Lung (tissue), 11 donors: ENCODE measurements at regions not wholly inside any gene's neighbourhood (a gene's known extent, or its start where the extent isn't known, plus 50 kb on each side); places are given as distances from the start of the nearest gene placed in this dataset.

Experiments
- ATAC-seq: fragments of 200-7000 bp; cut with Tn5 transposase; one replicate; pipeline ENCODE4 v1.9.1; 2020; ENCODE audit warnings: moderate number of reproducible peaks; ENCODE audit not compliant: insufficient read depth, low FRiP score
- DNase-seq, 3 donors: peaks; one replicate each; pipeline ENCODE4 v3.0.0-alpha.2; 2013 to 2017
- H3K27ac ChIP-seq, 2 donors: one replicate each; pipeline ENCODE4 v1.5.1; 2013; ENCODE audit warnings: mild to moderate bottlenecking in 2 of 2, moderate library complexity in 2 of 2, control low read depth in 1 of 2, inconsistent platforms in 1 of 2, low read depth in 1 of 2, low read length in 1 of 2
- H3K27me3 ChIP-seq, 3 donors: one replicate each; pipeline ENCODE4 v1.5.1; 2013; ENCODE audit warnings: low read length in 2 of 3; ENCODE audit not compliant: control insufficient read depth in 3 of 3, insufficient read depth in 3 of 3
- H3K36me3 ChIP-seq, 4 donors: one replicate each; pipeline ENCODE4 v1.5.1; 2013; ENCODE audit warnings: low read length in 4 of 4, mild to moderate bottlenecking in 1 of 4, moderate library complexity in 1 of 4; ENCODE audit not compliant: control insufficient read depth in 4 of 4, insufficient read depth in 4 of 4
- H3K4me1 ChIP-seq, 5 donors: one replicate each; pipeline ENCODE4 v1.5.1; 2013; ENCODE audit warnings: low read length in 5 of 5, mild to moderate bottlenecking in 2 of 5, moderate library complexity in 1 of 5; ENCODE audit not compliant: control insufficient read depth in 5 of 5, insufficient read depth in 5 of 5
- H3K4me3 ChIP-seq: one replicate; pipeline ENCODE4 v1.5.1; 2013; ENCODE audit warnings: mild to moderate bottlenecking, control low read depth, moderate library complexity
- H3K9ac ChIP-seq, 2 donors: one replicate each; pipeline ENCODE4 v1.5.1; 2013; ENCODE audit warnings: low read length in 2 of 2, control low read depth in 1 of 2; ENCODE audit not compliant: insufficient read depth in 1 of 2
- H3K9me3 ChIP-seq, 4 donors: one replicate each; pipeline ENCODE4 v1.5.1; 2013; ENCODE audit warnings: low read length in 3 of 4, mild to moderate bottlenecking in 1 of 4, moderate library complexity in 1 of 4; ENCODE audit not compliant: control insufficient read depth in 4 of 4, insufficient read depth in 3 of 4
- CTCF ChIP-seq: IDR thresholded peaks from 2 replicates; pipeline ENCODE4 v1.5.1; 2012; ENCODE audit warnings: mild to moderate bottlenecking; ENCODE audit errors: control extremely low read depth, extremely low read depth
- WGBS, 2 donors: extraction: QIAGEN DNeasy Blood & Tissue Kit; methylation state at CpG; one replicate each; pipeline ENCODE4 v1.1.7; 2013; 5-methylcytosine and 5-hydroxymethylcytosine counted together
- donor health status: control.
- donor health status: control.
- donor health status: Bipolar disorder and iron deficiency.
- donor health status: healthy.
- donor health status: DM: yes; HTN: yes; CAD: no.

DNA sequence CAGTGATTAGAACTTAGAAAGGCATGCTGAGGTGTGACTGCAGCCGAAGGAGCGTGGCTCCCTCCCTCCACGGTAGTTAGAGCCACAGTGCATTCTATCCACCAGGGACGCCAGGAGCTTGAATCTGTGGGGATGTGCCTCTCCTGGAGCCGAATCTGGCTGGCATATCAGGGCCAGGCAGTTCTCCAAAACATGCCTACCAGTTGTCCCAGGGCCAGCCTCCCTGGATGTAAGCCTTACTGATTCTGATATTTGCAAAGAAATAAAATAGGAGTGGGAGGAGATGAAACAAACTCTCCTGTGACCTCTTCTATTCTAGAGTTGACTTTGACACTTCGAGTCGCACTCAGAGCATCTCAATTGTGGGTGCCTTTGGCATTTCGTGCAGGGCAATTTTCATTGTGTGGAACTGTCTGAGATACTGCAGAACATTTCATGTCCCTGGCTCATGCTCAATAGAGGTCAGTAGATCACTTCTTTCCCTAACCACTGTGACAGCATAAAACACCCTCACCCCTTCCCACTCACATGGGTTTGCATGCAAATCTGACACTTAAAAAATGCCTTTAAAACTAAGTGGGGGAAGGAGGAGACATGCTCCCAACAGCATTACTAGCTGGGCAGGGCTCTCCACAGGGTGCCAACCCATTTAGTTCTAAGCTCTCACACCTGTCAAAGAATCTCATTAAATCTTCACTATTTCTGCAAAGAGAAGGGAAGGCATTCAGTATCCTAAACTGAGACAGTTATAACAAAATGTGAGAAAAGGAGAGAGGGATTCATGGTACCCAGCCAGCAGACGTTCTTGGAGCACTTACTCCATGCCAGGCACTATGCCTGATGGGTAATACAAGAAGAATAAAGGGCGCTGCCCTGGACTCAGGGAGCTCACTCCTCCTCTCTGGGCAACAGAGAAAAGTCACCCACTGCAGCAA is 378.9 kb downstream of the PREX1 start:
- Histone ChIP-seq H3K4me1 (no peaks in the 10 kb centered on the region), H3K9ac (no peak overlapping the region), H3K4me3 (no peak overlapping the region), H3K9me3 (peaks cover 0 to 5% (median 0%) of the 10 kb centered on the region in 4 donors), H3K27me3 (no peaks in the 10 kb centered on the region), H3K27ac (no peak overlapping the region), H3K36me3 (no peaks in the 10 kb centered on the region)
- WGBS, 2 donors, result 73 to 81% methylated on average over 10 of the region's 10 CpGs
- DNase-seq (no peak), ATAC-seq (no peak)
- TF ChIP-seq CTCF, result no peak

- ATAC-seq (no peak), DNase-seq (no peak)
- H3K27me3 ChIP-seq, result no peaks in the 10 kb centered on the region
- H3K9me3 ChIP-seq, result peaks cover 0 to 7% (median 0%) of the 10 kb centered on the region in 4 donors
- H3K36me3 ChIP-seq, result no peaks in the 10 kb centered on the region
- no peak overlapping the region for H3K27ac ChIP-seq
- no peaks in the 10 kb centered on the region for H3K4me1 ChIP-seq
- TF ChIP-seq CTCF, result no peak
- H3K4me3 ChIP-seq, result no peak overlapping the region
- 84 to 87% methylated on average over 4 of the region's 4 CpGs for WGBS, 2 donors
- H3K9ac ChIP-seq, result no peak overlapping the region
Measured at GRCh38 chr20:48447456-48447855, 380.3 kb downstream of the PREX1 start.

DNA sequence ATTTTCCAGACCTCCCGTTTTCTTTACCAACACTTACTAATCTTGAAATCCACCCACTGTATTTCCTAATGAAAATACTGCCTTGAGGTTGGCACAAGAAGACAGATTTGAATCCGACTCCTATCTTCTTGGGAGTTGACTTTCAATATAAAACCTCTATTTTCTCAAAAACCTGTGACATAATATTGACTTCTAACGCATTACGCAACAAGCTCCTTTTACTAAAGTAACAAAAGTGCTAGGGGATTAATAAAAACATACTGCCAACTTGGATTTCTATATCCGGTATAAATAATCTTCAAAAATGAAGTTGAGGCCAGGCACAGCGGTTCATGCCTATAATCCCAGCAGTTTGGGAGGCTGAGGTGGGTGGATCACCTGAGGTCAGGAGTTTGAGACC is 382.0 kb downstream of the PREX1 start:
- Histone ChIP-seq H3K27me3 (no peaks in the 10 kb centered on the region), H3K4me1 (no peaks in the 10 kb centered on the region), H3K36me3 (no peaks in the 10 kb centered on the region), H3K27ac (no peak overlapping the region), H3K9ac (no peak overlapping the region), H3K4me3 (no peak overlapping the region), H3K9me3 (peaks cover 0 to 8% (median 0%) of the 10 kb centered on the region in 4 donors)
- no peak for TF ChIP-seq CTCF
- WGBS, 2 donors, result 91% methylated on average over 6 of the region's 6 CpGs
- ATAC-seq (no peak), DNase-seq (no peak)
